ENCODE measurements at regions not wholly inside any gene's neighbourhood (a gene's known extent, or its start where the extent isn't known, plus 50 kb on each side); places are given as distances from the start of the nearest gene placed in this dataset.

DNA sequence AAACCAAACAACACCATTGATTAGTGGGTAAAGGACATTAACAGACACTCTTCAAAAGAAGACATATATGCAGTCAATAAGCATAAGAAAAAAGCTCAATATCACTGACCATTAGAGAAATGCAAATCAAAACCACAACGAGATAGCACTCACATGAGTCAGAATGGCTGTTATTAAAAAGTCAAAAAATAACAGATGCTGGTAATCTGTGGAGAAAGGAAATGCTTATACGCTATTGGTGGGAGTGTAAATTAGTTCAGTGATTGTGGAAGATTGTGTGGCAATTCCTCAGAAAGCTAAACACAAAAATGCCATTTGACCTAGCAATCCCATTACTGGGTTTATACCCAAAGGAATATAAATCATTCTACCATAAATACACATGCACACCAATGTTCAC lies 182.6 kb downstream of the TRPC6 start:
- ATAC-seq (no peak), DNase-seq (no peak)
- intact Hi-C loops (cut with micrococcal nuclease) = no loop called here

DNA sequence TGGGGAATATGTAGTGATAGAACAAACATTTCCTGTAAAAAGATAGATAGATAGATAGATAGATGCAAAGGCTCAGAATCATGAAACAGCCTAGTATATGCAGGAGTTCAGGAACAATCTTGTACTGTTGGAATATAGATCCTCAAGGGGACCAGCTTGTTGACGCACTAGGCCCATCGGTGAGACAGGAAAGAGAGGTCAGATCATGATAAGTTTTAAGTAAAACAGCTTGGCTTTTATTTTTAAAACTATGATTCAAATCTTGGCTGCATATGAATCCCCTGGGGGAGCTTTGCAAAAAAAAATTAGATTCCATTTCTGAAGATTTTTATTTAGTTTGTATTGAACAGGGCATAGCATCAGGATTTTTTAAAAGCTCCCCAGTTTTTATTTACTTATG lies 185.8 kb downstream of the TRPC6 start:
- no peak for DNase-seq
- intact Hi-C loops (cut with micrococcal nuclease) = no loop called here
- peak; percentile 84 for ATAC-seq

DNA sequence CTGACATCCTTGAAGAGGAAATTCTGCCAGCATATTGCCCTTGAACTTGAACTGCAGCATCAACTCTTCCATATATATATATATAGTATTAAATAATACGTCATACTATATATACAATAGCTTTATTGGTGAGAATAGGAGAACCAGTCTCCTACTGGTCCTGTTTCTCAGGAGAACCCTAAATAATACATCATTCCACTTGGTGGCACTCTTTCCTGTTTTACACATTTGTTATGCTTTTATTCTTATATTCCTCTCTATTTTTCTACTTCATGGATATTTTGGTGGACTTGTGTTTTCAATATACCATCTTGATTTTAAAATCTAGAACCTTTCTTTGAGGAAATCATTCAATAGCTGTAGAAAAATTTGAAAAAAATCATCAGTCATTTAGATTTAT lies 193.3 kb downstream of the TRPC6 start:
- DNase-seq = no peak
- intact Hi-C loops (cut with micrococcal nuclease) = no loop called here
- ATAC-seq = no peak

DNA sequence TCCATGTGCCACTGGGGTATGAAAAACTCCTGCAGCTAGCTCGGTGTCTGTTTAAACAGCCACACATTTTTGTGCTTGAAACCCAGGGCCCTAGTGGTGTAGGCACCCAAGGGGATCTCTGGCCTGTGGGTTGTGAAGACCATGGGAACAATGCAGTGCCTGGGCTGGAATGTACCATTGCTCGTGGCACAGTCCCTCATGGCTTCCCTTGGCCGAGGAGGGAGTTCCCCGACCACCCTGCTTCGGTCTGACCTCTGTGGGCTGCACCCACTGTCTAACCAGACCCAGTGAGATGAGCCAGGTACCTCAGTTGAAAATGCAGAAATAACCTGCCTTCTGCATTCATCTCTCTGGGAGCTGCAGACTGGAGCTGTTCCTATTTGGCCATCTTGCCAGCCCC lies 214.0 kb downstream of the TRPC6 start:
- intact Hi-C loops (cut with micrococcal nuclease) = no loop called here
- ATAC-seq (no peak), DNase-seq (no peak)

DNA sequence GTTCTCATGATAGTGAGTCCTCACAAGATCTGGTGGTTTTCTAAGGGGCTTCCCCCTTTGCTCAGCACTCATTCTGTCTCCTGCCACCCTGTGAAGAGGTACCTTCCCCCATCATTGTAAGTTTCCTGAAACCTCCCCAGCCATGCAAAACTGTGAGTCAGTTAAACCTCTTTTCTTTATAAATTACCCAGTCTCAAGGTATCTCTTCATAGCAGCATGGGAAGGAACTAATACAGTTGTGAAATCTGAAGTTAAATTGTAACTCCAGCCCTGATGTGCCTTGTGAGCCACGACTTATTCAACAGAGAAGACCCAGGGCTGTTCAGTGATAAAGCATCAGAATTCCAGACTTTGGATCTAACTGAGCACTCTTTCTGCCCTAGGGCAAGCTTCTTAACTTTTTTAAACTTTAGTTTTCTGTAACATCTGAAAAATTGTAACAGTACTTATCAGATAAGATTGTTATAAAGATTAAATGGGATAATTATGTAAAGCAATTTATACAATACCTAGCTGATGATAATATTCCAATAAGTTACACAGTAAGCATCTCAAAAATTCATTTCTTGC lies 220.0 kb downstream of the TRPC6 start:
- ATAC-seq = no peak
- no peak for DNase-seq
- intact Hi-C loops (cut with micrococcal nuclease) = no loop called here

DNA sequence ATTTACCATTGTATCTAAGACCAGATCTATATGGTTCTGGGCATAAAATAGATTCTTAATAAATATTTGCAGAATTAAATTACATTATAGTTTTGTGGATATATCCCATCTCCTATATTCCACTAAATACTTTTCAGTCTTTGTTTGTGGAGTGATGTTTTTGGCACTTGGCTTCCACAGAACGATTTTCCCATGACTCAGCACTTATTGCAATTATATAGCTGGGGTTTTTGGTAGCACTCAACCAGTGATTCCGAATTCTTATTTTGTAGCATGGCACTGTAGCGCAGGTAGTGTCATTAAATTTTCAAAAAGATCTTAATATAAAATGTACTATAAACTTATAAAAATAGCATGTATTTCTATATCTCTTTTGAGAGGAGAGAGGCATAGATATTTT lies 221.2 kb downstream of the TRPC6 start:
- intact Hi-C loops (cut with micrococcal nuclease) = no loop called here
- DNase-seq (no peak), ATAC-seq (no peak)

DNA sequence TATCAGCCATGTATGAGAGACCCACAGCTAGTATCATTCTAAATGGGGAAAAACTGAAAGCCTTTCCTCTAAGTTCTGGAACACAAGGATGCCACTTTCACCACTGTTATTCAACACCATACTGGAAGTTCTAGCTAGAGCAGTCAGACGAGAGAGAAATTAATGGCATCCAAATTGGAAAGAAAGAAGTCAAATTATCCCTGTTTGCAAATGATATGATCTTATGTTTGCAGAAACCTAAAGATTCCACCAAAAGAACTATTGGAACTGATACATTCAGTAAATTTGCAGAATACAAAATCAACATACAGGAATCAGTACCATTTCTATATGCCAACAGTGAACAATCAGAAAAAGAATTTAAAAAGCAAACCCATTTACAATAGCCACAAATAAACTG lies 226.0 kb downstream of the TRPC6 start:
- DNase-seq (no peak), ATAC-seq (no peak)
- intact Hi-C loops (cut with micrococcal nuclease) = no loop called here

DNA sequence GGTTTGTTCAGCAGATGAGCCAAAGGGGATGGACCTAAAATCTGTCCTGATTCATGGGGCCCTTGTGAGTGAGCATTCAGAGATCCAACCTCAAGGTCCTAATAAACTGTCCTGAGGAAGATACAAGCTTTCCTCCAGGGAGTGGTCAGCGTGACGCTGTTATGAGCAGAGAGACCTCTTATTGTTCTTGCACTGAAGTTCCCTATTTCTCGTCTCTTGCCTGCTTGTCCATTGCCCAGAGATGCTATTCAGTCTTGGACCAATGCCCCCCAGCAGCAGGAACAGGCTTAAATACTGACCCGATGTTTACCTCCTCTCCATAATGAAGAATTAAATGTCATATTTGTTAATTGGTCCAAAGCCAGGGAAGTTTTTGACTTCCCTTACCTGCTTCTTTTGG lies 225.2 kb upstream of the PGR start:
- ATAC-seq (no peak), DNase-seq (no peak)
- intact Hi-C loops (cut with micrococcal nuclease) = no loop called here

DNA sequence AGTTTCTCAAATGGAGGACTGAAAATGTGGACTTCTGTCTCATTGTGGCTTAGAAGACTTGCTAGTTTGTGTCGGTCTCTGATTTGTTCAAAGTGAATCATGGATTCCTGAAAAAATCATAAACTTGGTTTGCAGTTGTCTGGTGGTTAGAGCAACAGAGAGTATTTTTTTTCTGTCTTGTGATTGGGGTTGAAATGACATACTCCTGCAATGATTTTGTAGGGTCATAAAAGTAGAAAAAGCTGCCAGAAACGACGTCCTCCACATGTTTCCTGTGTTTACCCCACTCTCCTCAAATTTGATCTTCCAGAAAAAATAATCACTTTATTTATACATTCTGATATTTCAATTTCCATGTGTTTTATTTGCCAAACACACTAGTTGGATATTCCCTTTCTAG lies 219.2 kb upstream of the PGR start:
- ATAC-seq = no peak
- no peak for DNase-seq
- intact Hi-C loops (cut with micrococcal nuclease) = no loop called here

DNA sequence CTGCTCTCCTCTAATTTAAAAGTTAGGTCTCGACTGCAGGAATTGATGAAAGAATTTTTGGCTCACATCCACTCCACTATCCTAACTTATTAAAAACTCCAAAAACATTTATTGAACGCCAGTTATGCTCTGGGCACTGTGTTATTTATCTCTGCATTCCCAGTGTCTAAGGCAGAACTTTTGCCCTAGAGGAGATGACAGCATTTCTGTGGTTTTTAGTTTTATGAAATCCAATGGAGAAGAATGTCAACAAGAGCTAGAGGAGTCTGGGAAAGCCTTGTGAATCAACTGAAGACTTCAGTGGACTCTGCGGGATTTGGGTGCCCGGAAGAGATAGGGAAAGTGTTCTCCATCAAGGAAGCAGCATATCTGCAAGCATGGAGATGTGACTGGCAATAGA lies 217.0 kb upstream of the PGR start:
- intact Hi-C loops (cut with micrococcal nuclease) = no loop called here
- no peak for ATAC-seq
- DNase-seq = no peak

DNA sequence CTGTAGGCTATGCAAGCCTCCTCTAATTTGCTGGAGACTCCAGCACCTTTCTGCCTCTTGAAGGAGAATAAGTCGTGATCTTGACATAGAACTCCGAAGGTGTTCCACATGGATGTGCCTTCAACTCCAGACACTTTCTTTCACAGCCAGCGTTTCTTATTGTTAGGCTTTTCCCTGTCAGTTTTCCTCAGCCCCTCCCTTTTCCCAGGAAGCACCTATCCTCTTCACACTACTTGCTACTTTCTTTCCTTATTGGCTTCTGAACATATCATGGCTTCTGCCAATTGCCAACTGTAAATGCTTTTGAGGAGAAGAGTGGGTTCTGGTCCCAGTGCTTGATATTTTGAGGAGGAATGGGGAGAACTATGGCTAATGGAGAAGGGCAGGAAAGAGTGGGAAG lies 216.3 kb upstream of the PGR start:
- ATAC-seq (no peak), DNase-seq (no peak)
- intact Hi-C loops (cut with micrococcal nuclease) = no loop called here

DNA sequence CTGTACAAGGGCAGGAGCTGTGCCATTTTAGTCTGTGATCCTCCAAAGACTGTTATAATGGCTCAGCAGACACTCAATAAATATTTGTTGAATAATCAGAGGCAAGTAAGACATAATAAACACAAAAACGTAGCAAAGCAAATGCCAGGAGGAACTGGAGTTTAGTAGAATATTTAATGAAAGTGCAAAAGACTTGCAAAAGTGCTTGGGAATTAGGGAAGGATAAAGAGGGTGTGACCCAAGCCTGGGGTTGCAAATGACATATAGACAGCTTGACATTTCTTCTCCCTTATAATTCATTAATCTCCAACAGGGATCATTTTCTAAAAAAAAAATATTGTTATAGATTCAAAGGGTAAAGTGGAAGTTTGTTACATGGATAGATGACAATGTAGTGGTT lies 212.7 kb upstream of the PGR start:
- ATAC-seq (no peak), DNase-seq (no peak)
- intact Hi-C loops (cut with micrococcal nuclease) = no loop called here

DNA sequence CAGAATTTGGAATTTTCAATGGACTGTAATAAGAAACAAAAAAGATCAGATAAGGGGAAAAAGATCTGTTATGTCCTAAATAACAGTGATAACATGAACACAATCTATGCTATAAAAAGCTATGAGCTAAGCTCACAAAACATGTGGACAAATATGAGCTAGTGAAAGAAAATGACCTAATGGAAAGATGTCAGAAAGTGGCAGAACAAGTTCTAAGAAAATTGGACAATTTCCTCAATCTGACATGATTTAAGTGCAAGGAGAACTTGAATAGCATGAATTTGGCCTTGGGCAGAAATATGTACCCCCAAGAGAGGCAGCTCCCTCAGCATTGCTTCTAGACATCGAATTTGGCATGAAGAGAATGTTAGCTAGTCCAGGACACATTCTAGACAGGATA lies 212.0 kb upstream of the PGR start:
- intact Hi-C loops (cut with micrococcal nuclease) = no loop called here
- ATAC-seq (no peak), DNase-seq (no peak)

DNA sequence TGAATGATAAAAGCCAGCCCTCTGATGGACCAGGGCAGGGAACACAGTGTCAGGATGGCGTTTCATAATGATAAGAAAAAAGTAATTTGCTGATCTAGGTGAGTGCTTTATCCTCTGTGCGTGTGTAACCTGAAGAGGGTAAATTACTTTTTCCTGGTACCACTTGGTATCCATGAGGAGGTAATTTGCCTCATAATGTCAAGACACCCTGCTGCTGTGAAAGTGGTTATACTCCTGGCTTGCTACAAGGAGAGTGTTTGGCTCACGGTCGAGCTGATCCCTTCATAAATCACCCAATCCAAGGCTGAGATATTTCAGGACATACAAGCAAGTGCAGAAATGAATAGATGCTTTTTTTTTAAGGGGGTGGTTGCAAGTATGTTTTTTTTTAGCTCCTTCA lies 207.2 kb upstream of the PGR start:
- ATAC-seq (no peak), DNase-seq (no peak)
- intact Hi-C loops (cut with micrococcal nuclease) = no loop called here

DNA sequence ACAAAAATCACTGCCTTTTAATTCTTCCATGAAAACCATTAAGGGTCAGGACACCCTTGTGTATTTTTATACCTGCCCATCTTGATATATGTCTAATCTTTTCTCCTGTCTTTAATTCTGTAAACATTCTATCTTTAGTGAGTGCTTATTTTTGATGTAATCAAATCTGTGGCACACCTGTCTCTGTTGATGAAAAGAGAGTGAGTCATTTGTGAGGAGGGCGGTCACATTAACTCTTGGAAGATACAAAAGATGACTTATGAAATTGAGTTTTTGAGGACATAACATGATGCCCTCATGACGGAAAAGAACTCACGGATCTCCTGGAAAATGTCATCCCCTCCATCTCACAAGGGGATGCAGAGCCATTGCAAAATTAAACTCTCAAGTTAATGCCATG lies 206.5 kb upstream of the PGR start:
- no peak for DNase-seq
- intact Hi-C loops (cut with micrococcal nuclease) = no loop called here
- ATAC-seq = no peak

DNA sequence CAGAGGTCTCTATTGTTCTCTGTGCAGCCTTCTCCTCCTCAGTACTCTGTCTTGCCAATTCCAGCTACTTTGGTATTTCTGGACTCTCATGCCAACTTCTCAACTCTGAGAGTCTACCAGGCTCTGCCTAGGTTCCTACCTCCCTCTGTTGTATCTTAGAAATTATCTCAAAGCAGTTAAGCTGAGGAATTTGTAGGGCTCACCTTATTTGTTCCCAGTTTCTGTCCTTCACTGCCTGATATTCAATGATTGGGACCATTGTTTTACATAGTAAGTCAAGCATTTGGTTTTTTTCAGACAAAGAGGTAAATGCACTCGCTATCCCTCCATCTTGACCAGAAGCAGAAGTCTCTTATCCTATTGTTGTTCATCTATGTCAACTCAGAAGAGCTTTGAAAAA lies 205.0 kb upstream of the PGR start:
- DNase-seq (no peak), ATAC-seq (no peak)
- intact Hi-C loops (cut with micrococcal nuclease) = no loop called here

DNA sequence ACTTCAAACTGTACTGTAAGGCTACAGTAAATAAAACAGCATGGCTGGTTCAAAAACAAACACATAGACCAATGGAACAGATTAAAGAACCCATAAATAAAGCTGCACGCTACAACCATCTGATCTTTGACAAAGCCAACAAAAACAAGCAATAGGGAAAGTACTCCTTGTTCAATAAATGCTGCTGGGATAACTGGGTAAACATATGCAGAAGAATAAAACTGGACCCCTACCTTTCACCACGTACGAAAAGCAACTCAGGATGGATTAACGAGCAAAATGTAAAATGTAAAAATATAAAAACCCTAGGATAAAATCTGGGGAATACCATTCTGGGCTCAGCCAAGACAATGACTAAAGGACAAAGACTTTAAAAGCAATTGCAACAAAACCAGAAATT lies 201.8 kb upstream of the PGR start:
- ATAC-seq (no peak), DNase-seq (no peak)
- intact Hi-C loops (cut with micrococcal nuclease) = no loop called here

DNA sequence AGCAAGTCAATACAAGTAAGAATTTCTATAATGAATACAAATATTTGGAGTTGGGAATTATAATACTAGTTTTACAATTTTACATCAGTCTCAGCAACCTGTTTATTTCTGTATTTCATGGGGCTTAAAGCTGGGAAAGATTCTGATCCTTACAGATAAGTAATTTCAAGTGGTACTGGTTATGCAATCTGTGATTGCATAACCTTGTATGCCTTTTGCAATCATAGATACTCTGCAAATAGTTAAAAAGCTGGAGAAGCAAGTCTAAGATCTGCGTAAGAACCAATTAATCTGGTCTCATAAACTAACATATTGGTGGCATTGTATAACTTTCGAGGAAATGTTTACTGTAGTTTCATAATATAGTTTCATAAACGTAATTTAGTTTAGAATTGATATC lies 198.3 kb upstream of the PGR start:
- no peak for DNase-seq
- intact Hi-C loops (cut with micrococcal nuclease) = loop anchor here (10.0 kb wide), 1 partner anchor 333 kb away; no protein-coding TSS in a partner anchor
- no peak for ATAC-seq

DNA sequence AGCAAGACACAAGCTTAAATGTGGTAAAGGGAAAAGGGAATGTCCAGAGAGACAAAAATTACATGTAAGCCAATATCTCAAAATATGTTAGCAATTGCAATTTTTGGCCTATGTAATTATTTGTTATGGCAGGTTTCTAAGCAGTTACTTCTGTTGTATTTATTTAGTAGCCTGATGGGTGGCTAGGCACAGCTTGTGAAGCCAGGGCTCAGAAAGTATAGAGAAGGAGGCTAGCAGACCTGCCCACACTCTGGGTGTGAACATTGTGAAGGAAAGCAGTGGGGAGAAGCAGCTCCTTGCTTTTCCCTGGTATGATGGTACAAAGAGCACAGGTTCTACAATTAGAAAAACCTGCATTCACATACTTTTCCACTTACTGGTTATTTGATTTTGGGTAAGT lies 196.5 kb upstream of the PGR start:
- DNase-seq (no peak), ATAC-seq (no peak)
- intact Hi-C loops (cut with micrococcal nuclease) = loop anchor here (10.0 kb wide), 1 partner anchor 331 kb away; no protein-coding TSS in a partner anchor

DNA sequence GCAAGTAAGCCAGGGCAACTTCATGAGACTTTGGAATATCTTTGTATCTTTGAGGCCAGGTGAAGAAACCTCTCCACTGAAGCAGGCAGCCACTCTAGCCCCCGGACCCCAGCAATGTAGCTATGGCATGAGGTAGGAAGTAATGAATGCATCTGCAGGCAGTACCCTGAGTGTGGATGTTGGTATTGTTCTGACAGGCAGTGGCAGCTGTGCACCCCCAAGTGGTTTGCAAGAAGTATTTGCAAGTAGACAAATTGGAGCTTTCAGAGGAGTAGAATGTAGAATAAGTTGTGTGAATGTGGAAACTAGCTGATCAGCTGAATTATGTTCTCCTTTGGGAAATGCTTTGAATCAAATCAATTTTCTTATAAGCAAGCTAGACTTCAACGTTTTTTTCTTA lies 194.4 kb upstream of the PGR start:
- peak; percentile 30 for DNase-seq
- intact Hi-C loops (cut with micrococcal nuclease) = loop anchor here (10.0 kb wide), 1 partner anchor 329 kb away; no protein-coding TSS in a partner anchor
- ATAC-seq = peak; percentile 31

DNA sequence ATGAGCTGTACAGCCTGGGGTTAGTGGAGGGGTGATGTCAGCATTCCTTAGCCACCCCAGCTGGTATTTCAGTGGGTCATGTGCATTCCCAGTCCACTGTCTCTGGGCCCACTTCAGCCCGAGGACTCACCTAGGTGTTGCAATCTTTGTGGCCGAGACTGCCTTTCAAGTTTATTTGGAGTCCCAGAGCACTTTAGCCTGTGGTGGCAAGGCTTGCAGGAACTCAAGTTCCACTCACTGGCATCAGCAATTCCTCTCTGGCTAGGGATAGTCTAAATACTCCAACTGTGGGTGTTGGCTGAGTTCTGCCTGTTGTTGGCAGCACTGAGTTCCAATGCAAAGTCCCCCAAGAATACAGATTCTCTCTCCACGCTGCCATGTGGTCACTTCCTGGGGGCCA lies 191.6 kb upstream of the PGR start:
- intact Hi-C loops (cut with micrococcal nuclease) = loop anchor here (10.0 kb wide), 1 partner anchor 326 kb away; no protein-coding TSS in a partner anchor
- ATAC-seq (no peak), DNase-seq (no peak)

DNA sequence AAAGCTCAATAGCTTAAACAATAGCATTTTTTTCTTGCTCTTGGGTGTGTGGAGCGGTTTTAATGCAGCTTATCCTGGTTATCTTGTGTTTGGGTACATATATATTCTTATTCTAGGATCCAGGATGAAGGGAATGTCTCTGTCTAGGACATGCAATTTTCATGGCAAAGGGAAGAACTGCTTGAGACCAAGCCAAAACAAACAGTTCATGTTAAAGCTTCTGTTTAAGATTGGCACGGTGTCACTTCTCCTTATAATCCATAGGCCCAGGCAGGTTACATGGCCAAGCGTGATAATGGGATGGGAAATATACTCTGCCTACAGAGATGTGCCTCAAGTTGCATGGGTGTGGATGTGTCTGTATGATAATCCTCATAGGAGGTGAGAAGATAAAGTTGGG lies 177.1 kb upstream of the PGR start:
- DNase-seq (no peak), ATAC-seq (no peak)
- intact Hi-C loops (cut with micrococcal nuclease) = no loop called here
